GM18505 (cell line): ENCODE measurements at regions not wholly inside any gene's neighbourhood (a gene's known extent, or its start where the extent isn't known, plus 50 kb on each side); places are given as distances from the start of the nearest gene placed in this dataset.

ENCODE experiments used
- ATAC-seq: cut with Tn5 transposase; IDR thresholded peaks from one replicate; pipeline ENCODE4 v1.9.1; 2021; ENCODE audit not compliant: unreplicated experiment
- POLR2A ChIP-seq: IDR thresholded peaks from 4 replicates; pipeline ENCODE4 v1.6.1; 2011; ENCODE audit warnings: borderline replicate concordance; ENCODE audit not compliant: insufficient read depth, insufficient read length; ENCODE audit errors: extremely low read depth

DNA sequence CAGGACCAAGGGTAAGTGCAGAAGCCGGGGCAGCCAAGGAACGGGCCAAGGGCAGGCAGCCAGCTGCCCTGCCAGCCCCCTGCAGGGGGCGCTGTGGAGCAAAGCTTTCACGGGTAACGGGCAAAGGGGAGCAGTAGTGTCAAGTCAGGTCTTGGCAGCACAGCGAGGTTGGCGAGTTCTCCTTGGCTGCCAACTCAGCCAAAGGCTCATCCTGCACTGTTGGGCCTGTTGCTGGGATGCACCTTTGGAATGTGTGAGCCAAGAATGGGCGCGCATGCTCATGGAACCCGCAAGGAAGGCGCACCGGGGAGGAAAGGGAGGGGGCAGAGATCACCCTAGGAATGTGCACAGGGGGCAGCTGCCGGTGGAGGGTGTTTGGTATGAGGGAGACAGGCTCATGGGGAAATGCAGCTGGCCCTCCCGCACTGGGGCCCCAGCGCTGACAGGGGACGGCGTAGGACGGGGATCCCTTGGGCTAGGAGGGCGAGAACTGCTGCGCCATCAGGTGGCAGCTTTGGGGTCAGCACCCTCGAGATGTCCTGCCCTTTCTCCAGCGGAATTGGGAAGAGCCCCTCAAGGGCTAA lies 138.0 kb downstream of the ASCL4 start:
- ATAC-seq = no peak

GRCh38 chr12:107914460-107914977 lies 140.0 kb downstream of the ASCL4 start:
- ATAC-seq = no peak
- TF ChIP-seq POLR2A = no peak

More for the DNA sequence above, 138.0 kb downstream of the ASCL4 start:
- no peak for TF ChIP-seq POLR2A

DNA sequence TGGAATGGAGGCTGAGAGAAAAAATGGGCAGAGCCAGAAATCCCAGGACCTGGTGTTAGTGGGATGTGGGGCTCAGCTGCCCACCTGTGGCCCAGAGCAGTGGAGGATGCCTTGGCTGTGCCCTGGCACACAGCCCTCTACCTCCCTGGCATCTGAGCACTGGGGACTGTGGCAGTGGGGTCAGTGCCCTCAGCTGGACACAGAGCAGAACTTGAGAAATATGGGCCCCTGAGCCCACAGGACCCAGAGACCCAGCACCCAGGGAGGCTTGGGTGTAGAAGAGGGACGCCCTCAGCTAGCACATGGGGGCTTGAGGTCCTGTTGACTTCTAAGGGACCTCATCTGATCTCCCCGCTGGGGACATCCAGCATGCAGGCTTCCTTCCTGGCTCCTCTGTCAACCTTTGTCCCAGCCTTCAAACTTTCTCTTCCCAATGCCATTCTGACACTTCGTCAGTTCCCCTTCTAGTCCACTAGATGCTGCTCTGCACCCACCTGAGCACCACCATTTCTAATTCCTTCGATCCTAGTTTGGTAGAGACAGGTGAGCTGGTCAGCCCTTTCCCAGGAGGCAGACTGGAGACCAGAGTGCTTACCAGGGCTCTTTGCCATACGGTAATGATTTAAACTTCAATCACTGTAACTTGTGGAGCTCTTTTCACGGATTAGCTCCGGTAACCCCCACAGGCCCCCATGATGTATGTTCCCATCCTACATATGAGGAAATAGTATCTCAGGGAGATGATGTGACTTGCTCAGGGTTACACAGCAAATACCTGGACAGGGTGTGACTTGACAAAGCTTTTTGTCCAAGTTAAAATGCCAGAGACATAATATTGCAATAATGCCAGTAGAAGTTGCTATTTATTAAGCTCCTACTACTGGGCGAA lies 143.7 kb downstream of the ASCL4 start:
- ATAC-seq = no peak
- TF ChIP-seq POLR2A = no peak

GRCh38 chr12:107921062-107921461 lies 146.6 kb downstream of the ASCL4 start:
- no peak for ATAC-seq
- no peak for TF ChIP-seq POLR2A

GRCh38 chr12:107925125-107925524 lies 150.6 kb downstream of the ASCL4 start:
- no peak for ATAC-seq
- no peak for TF ChIP-seq POLR2A

GRCh38 chr12:107929436-107929835 lies 154.9 kb downstream of the ASCL4 start:
- ATAC-seq = no peak
- no peak for TF ChIP-seq POLR2A

- TF ChIP-seq POLR2A = no peak
- no peak for ATAC-seq
Measured at GRCh38 chr12:107931761-107932160, 157.3 kb downstream of the ASCL4 start.

GRCh38 chr12:107938446-107938845 lies 163.9 kb downstream of the ASCL4 start:
- ATAC-seq = no peak

DNA sequence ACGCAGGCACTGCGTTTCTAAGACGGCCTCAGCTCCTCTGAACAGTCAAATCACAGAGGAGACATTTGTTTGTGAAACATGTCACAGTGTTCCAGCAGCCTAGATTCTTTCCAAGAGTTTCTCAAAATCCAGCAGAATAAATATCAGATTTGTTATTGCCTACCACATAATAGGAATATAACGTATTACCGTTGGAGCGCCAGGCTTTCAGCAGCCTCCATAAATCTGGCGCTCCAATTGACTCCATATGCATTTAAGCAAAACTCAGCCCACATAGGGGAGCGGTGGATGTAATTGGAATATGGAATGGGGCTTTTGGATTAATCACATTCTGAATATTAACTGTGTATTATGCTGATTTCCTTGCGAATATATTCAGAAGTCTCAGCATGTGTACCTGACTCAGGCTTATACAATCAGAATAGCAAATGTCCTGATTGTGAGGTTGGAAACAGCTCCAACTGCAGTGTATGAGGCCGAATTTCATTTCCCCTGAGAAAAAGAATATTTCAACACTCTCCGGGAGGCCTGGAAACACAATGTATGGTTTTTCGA lies 174.0 kb downstream of the ASCL4 start:
- ATAC-seq = no peak
- TF ChIP-seq POLR2A = no peak

More at GRCh38 chr12:107938446-107938845, 163.9 kb downstream of the ASCL4 start:
- TF ChIP-seq POLR2A = no peak

GRCh38 chr12:107951024-107951423 lies 176.5 kb downstream of the ASCL4 start:
- no peak for TF ChIP-seq POLR2A
- ATAC-seq = no peak

- no peak for TF ChIP-seq POLR2A
- ATAC-seq = no peak
Measured at GRCh38 chr12:107955966-107956643, 173.0 kb upstream of the WSCD2 start.

DNA sequence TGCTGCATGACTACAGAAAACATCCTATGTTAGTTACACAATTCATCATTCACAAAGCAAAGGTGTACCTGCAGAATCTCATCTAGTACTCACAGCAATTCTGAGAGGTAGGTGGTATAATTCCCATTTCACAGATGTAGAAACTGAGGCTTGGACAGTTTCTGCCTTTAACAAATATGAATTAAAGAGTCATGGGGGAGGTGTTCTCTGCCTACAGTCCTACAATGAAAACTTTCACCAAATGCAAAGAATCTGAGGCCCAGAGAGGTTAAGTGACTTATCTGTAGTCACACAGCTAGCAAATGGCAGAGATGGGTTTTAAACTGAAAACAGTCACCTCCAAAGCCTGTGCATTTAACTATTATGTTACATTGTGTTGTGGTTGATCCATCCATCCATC lies 171.6 kb upstream of the WSCD2 start:
- no peak for ATAC-seq
- TF ChIP-seq POLR2A = no peak

DNA sequence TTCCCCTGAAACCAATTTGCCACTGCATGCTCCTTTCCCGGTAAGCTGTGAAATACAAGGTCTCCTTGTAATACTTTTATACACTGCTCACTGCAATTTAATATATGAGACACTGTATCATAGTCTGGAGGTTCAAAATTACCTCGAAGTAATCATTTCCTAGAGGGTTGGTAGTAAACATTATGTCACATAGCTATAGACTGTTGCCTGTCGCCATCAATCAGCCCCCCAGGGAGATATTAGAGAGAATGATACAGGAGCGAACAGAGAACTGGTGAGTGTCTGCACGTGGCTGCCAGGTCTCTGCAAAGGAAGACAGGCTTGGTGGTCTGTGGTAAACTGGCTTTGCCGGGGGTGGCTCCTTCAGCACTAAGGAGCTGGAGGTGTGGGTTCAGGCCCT lies 165.5 kb upstream of the WSCD2 start:
- ATAC-seq = no peak
- no peak for TF ChIP-seq POLR2A

GRCh38 chr12:107967170-107967569 lies 161.9 kb upstream of the WSCD2 start:
- TF ChIP-seq POLR2A = no peak
- no peak for ATAC-seq

GRCh38 chr12:107973950-107974349 lies 155.1 kb upstream of the WSCD2 start:
- no peak for ATAC-seq

More at GRCh38 chr12:107973950-107974349, 155.1 kb upstream of the WSCD2 start:
- no peak for TF ChIP-seq POLR2A
